Neural cell (in vitro differentiated cells): ENCODE measurements at regions not wholly inside any gene's neighbourhood (a gene's known extent, or its start where the extent isn't known, plus 50 kb on each side); places are given as distances from the start of the nearest gene placed in this dataset.

Source experiments
- H2AFZ ChIP-seq: fragments of 200-600, 300-800 bp; sonication (generic), shearing (Covaris generic); 2 replicates; pipeline ENCODE4 v1.6.0; 2014; ENCODE audit warnings: low read depth, mild to moderate bottlenecking, antibody characterized with exemption, low read length, moderate library complexity
- H3F3A ChIP-seq: fragments of 200-600 bp; shearing (Covaris generic); 2 replicates; pipeline ENCODE4 v1.6.1; 2016; ENCODE audit warnings: mild to moderate bottlenecking, moderate library complexity, mixed read lengths, antibody characterized with exemption, low read length; ENCODE audit not compliant: insufficient read depth, poor library complexity, severe bottlenecking
- H3K27ac ChIP-seq: fragments of 200-600, 300-800 bp; sonication (generic), shearing (Covaris generic); 2 replicates; pipeline ENCODE4 v1.5.1; 2014; ENCODE audit warnings: mild to moderate bottlenecking, low read length, moderate library complexity
- H3K27me3 ChIP-seq: fragments of 300-800, 200-600 bp; sonication (generic), shearing (Covaris generic); 2 replicates; pipeline ENCODE4 v1.6.0; 2014; ENCODE audit warnings: mild to moderate bottlenecking, low read depth, low read length, moderate library complexity; ENCODE audit not compliant: insufficient read depth
- H3K36me3 ChIP-seq: fragments of 300-800, 200-600 bp; sonication (generic), shearing (Covaris generic); 2 replicates; pipeline ENCODE4 v1.5.1; 2014; ENCODE audit warnings: mild to moderate bottlenecking, antibody characterized with exemption, low read length, moderate library complexity; ENCODE audit not compliant: insufficient read depth
- H3K4me2 ChIP-seq: fragments of 300-800, 200-600 bp; sonication (generic), shearing (Covaris generic); 2 replicates; pipeline ENCODE4 v1.6.0; 2014; ENCODE audit warnings: mild to moderate bottlenecking, low read length
- H3K4me3 ChIP-seq: fragments of 300-800, 200-600 bp; sonication (generic), shearing (Covaris generic); 2 replicates; pipeline ENCODE4 v1.5.1; 2014; ENCODE audit warnings: mild to moderate bottlenecking, low read length, moderate library complexity
- H3K79me2 ChIP-seq: fragments of 200-600 bp; shearing (Covaris generic); replicated peaks from 2 replicates; pipeline ENCODE4 v1.6.0; 2014; ENCODE audit warnings: mild to moderate bottlenecking, low read length, moderate library complexity; ENCODE audit not compliant: insufficient read depth
- H3K9ac ChIP-seq: fragments of 300-800, 200-600 bp; sonication (generic), shearing (Covaris generic); 2 replicates; pipeline ENCODE4 v1.6.1; 2016; ENCODE audit warnings: mild to moderate bottlenecking, low read length, mixed read lengths
- H3K9me2 ChIP-seq: fragments of 200-600 bp; shearing (Covaris generic); 2 replicates; pipeline ENCODE4 v1.6.1; 2016; ENCODE audit warnings: mild to moderate bottlenecking, low read length, mixed read lengths; ENCODE audit not compliant: insufficient read depth
- H3K9me3 ChIP-seq: fragments of 200-600, 300-800 bp; sonication (generic), shearing (Covaris generic); 2 replicates; pipeline ENCODE4 v1.6.1; 2016; ENCODE audit warnings: mild to moderate bottlenecking, mixed run types, low read length, moderate library complexity, mixed read lengths
- H4K20me1 ChIP-seq: fragments of 200-600 bp; shearing (Covaris generic); 2 replicates; pipeline ENCODE4 v1.6.1; 2016; ENCODE audit warnings: mild to moderate bottlenecking, mixed run types; ENCODE audit not compliant: insufficient read depth
- CTCF ChIP-seq: fragments of 450-650 bp; IDR thresholded peaks from 2 replicates; pipeline ENCODE4 v1.5.1; 2014; ENCODE audit warnings: antibody characterized with exemption, mild to moderate bottlenecking, moderate library complexity; ENCODE audit not compliant: poor library complexity, severe bottlenecking
- EP300 ChIP-seq: fragments of 450-650 bp; conservative IDR thresholded peaks from 2 replicates; pipeline ENCODE4 v1.6.1; 2014; ENCODE audit warnings: antibody characterized with exemption, mild to moderate bottlenecking, moderate library complexity; ENCODE audit not compliant: poor library complexity, severe bottlenecking
- EZH2 ChIP-seq: fragments of 200-600, 300-800 bp; shearing (Covaris generic), sonication (generic); IDR thresholded peaks from 2 replicates; pipeline ENCODE4 v1.6.1; 2014; ENCODE audit warnings: antibody characterized with exemption, low read length, borderline replicate concordance, mild to moderate bottlenecking; ENCODE audit not compliant: insufficient read depth, poor library complexity, severe bottlenecking
- MXI1 ChIP-seq: fragments of 450-650 bp; conservative IDR thresholded peaks from 2 replicates; pipeline ENCODE4 v1.6.1; 2014; ENCODE audit warnings: antibody characterized with exemption, mild to moderate bottlenecking; ENCODE audit not compliant: poor library complexity, severe bottlenecking
- POLR2AphosphoS5 ChIP-seq: IDR thresholded peaks from 2 replicates; pipeline ENCODE4 v1.6.1; 2012
- RAD21 ChIP-seq: fragments of 450-650 bp; conservative IDR thresholded peaks from 2 replicates; pipeline ENCODE4 v1.6.1; 2014; ENCODE audit warnings: antibody characterized with exemption, mild to moderate bottlenecking, moderate library complexity
- REST ChIP-seq: IDR thresholded peaks from 2 replicates; pipeline ENCODE4 v1.6.1; 2012; ENCODE audit warnings: borderline replicate concordance
- SMC3 ChIP-seq: fragments of 450-650 bp; conservative IDR thresholded peaks from 2 replicates; pipeline ENCODE4 v1.6.1; 2014; ENCODE audit warnings: antibody characterized with exemption, mild to moderate bottlenecking, moderate library complexity; ENCODE audit not compliant: poor library complexity
- TAF1 ChIP-seq: IDR thresholded peaks from 2 replicates; pipeline ENCODE4 v1.6.1; 2012; ENCODE audit warnings: low read depth

GRCh38 chr19:32222556-32222955, 122.9 kb upstream of the ZNF507 start:
- no peak overlapping the region for H3K9ac ChIP-seq
- H3K9me3 ChIP-seq, result no peaks in the 10 kb centered on the region
- H3K36me3 ChIP-seq, result no peaks in the 10 kb centered on the region
- no peak overlapping the region for H3K4me3 ChIP-seq
- no peak overlapping the region for H3K4me2 ChIP-seq
- TF ChIP-seq MXI1 (no peak), EZH2 (no peak), POLR2AphosphoS5 (no peak)
- no peak overlapping the region for H3K27ac ChIP-seq
- H2AFZ ChIP-seq, result no peak overlapping the region
- H3K27me3 ChIP-seq, result peaks cover 4% of the 10 kb centered on the region
- H3K79me2 ChIP-seq, result no peaks in the 10 kb centered on the region
- no peaks in the 10 kb centered on the region for H3F3A ChIP-seq
- H3K9me2 ChIP-seq, result no peaks in the 10 kb centered on the region
- no peaks in the 10 kb centered on the region for H4K20me1 ChIP-seq

GRCh38 chr19:32223106-32223505, 122.3 kb upstream of the ZNF507 start:
- no peak overlapping the region for H3K4me3 ChIP-seq
- H3K9me2 ChIP-seq, result no peaks in the 10 kb centered on the region
- no peak overlapping the region for H2AFZ ChIP-seq
- no peak overlapping the region for H3K27ac ChIP-seq
- H3K9me3 ChIP-seq, result no peaks in the 10 kb centered on the region
- peaks cover 4% of the 10 kb centered on the region for H3K27me3 ChIP-seq
- no peak overlapping the region for H3K4me2 ChIP-seq
- H3K36me3 ChIP-seq, result no peaks in the 10 kb centered on the region
- H3F3A ChIP-seq, result no peaks in the 10 kb centered on the region
- TF ChIP-seq REST (no peak), CTCF (no peak), EP300 (no peak), POLR2AphosphoS5 (no peak), TAF1 (no peak), RAD21 (no peak), MXI1 (no peak), SMC3 (no peak), EZH2 (no peak)
- no peak overlapping the region for H3K9ac ChIP-seq
- no peaks in the 10 kb centered on the region for H4K20me1 ChIP-seq
- H3K79me2 ChIP-seq, result no peaks in the 10 kb centered on the region
